Effector memory CD8-positive, alpha-beta T cell (primary cell): ENCODE measurements at regions not wholly inside any gene's neighbourhood (a gene's known extent, or its start where the extent isn't known, plus 50 kb on each side); places are given as distances from the start of the nearest gene placed in this dataset.
"Not testable (repeated sequence)": the region's sequence is repeated elsewhere in the genome, so short reads cannot be mapped to it uniquely, and the experiment has no call there.

Experiments used
- ATAC-seq: fragments of 150-1000 bp; cut with Tn5 transposase; replicated peaks from 2 replicates; pipeline ENCODE4 v1.10.0; 2021; ENCODE audit warnings: mild to moderate bottlenecking, moderate library complexity
- DNase-seq, 3 experiments: peaks; one replicate each; pipeline ENCODE4 v3.0.0; 2021
- H3K27ac Mint-ChIP-seq, 2 donors: one replicate each; pipeline ENCODE4 v1.8.0; 2022; ENCODE audit warnings: mild to moderate bottlenecking in 2 of 2, mixed read lengths in 2 of 2, moderate library complexity in 2 of 2
- H3K27me3 Mint-ChIP-seq, 2 donors: one replicate each; pipeline ENCODE4 v1.8.0; 2022; ENCODE audit warnings: mixed read lengths in 2 of 2
- H3K36me3 Mint-ChIP-seq: one replicate; pipeline ENCODE4 v1.8.0; 2022; ENCODE audit warnings: mild to moderate bottlenecking, moderate library complexity, mixed read lengths; ENCODE audit not compliant: insufficient read depth
- H3K4me1 Mint-ChIP-seq, 2 donors: one replicate each; pipeline ENCODE4 v1.8.0; 2022; ENCODE audit warnings: low read depth in 2 of 2, mixed read lengths in 2 of 2
- H3K4me3 Mint-ChIP-seq, 2 donors: one replicate each; pipeline ENCODE4 v1.8.0; 2022; ENCODE audit warnings: mild to moderate bottlenecking in 2 of 2, mixed read lengths in 2 of 2, moderate library complexity in 2 of 2
- H3K9me3 Mint-ChIP-seq, 2 donors: one replicate each; pipeline ENCODE4 v1.8.0; 2022; ENCODE audit warnings: mixed read lengths in 2 of 2

DNA sequence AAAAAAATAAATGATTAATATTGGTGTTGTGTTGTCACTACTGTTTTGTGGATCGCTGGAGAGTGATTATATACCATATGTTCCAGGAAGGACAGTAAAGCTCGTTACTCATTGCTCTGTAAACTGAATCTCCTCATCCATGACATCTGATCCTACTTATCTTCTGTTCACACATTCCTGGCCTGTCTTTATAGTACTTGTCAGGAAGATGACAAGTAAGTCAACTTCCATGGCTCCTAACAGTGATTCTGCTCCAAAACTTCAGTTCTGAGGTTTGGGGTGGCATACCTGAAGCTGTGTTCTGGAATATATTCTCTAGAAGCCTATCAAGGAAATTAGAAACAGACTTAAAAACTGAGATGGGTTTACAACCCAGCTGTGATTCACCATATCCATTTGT, 288.9 kb downstream of the ZBBX start:
- H3K4me1 Mint-ChIP-seq: no peaks in the 10 kb centered on the region
- no peaks in the 10 kb centered on the region for H3K36me3 Mint-ChIP-seq
- H3K27me3 Mint-ChIP-seq: no peaks in the 10 kb centered on the region
- H3K4me3 Mint-ChIP-seq: no peak overlapping the region
- no peak for DNase-seq
- no peak for ATAC-seq
- H3K9me3 Mint-ChIP-seq: no peaks in the 10 kb centered on the region
- H3K27ac Mint-ChIP-seq: no peak overlapping the region

GRCh38 chr3:167084545-167084944, 295.6 kb downstream of the ZBBX start:
- no peak overlapping the region for H3K27ac Mint-ChIP-seq
- peaks cover 0 to 2% of the 10 kb centered on the region in 2 donors for H3K9me3 Mint-ChIP-seq
- no peak overlapping the region for H3K4me3 Mint-ChIP-seq
- no peaks in the 10 kb centered on the region for H3K27me3 Mint-ChIP-seq
- no peaks in the 10 kb centered on the region for H3K4me1 Mint-ChIP-seq
- ATAC-seq: no peak
- no peaks in the 10 kb centered on the region for H3K36me3 Mint-ChIP-seq
- DNase-seq: no peak

DNA sequence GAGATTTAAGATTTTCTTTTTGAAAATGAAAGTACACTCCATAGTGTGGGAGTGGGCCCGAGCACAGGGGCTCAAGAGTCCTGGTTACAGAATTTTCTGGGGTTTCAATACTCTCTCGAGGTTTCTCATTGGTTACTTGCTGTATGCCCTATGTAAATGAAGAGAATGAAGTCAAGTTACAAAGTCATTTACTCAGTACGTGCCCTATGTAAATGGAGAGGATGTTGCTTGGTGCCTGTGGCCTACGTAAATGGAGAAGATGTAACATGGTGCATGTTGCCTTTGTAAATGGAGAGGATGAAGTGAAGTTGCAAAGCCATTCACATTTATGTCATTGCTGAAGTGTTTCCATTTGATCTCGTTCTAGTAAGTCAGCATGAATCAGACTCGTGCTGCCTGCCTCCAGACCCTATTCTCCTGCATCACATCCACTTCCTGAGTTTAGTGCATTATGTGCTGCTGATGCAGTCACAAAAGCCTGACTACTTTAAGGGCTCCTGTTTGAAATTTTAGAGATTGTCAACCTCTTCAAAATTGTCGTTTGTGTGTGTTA, 302.0 kb downstream of the ZBBX start:
- DNase-seq (no peak), ATAC-seq (no peak)
- Mint-ChIP-seq H3K4me1 (no peaks in the 10 kb centered on the region), H3K27ac (no peak overlapping the region), H3K36me3 (no peaks in the 10 kb centered on the region), H3K27me3 (no peaks in the 10 kb centered on the region), H3K4me3 (no peak overlapping the region), H3K9me3 (peaks cover 0 to 2% of the 10 kb centered on the region in 2 donors)

- H3K4me3 Mint-ChIP-seq: no peak overlapping the region
- peaks cover 4 to 7% of the 10 kb centered on the region in 2 donors for H3K9me3 Mint-ChIP-seq
- H3K36me3 Mint-ChIP-seq: no peaks in the 10 kb centered on the region
- no peak for ATAC-seq
- H3K27me3 Mint-ChIP-seq: no peaks in the 10 kb centered on the region
- DNase-seq: no peak
- no peak overlapping the region for H3K27ac Mint-ChIP-seq
- peaks cover 0 to 1% of the 10 kb centered on the region in 2 donors for H3K4me1 Mint-ChIP-seq
These were observed 312.3 kb downstream of the ZBBX start for GRCh38 chr3:167067787-167068161.

GRCh38 chr3:167066977-167067786, 312.9 kb downstream of the ZBBX start:
- H3K27ac Mint-ChIP-seq: no peak overlapping the region
- no peak for DNase-seq
- H3K4me1 Mint-ChIP-seq: peaks cover 0 to 1% of the 10 kb centered on the region in 2 donors
- H3K9me3 Mint-ChIP-seq: peaks cover 4 to 7% of the 10 kb centered on the region in 2 donors
- H3K27me3 Mint-ChIP-seq: no peaks in the 10 kb centered on the region
- no peaks in the 10 kb centered on the region for H3K36me3 Mint-ChIP-seq
- H3K4me3 Mint-ChIP-seq: no peak overlapping the region
- ATAC-seq: no peak

DNA sequence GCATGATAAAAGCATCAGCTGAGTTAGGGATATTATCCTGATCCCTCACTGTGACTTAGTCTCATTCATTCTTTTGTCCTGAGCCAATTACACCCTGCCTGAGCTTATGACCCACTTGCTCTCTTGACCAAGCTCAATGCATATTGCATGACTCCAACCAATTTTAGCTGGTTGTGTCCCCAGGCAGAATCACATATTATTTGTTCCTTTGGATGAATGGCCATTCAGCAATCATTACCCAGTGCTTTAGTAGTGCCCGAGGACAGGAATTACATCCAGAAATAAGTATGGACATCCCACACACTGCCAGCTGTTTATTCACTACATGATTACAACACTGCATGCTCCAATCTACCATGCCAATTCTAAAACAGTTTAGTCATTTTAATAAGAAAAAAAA, 322.5 kb downstream of the ZBBX start:
- Mint-ChIP-seq H3K36me3 (no peaks in the 10 kb centered on the region), H3K4me3 (no peak overlapping the region), H3K27ac (no peak overlapping the region), H3K9me3 (peaks cover 0 to 2% of the 10 kb centered on the region in 2 donors), H3K27me3 (no peaks in the 10 kb centered on the region), H3K4me1 (no peaks in the 10 kb centered on the region)
- no peak for ATAC-seq
- DNase-seq: no peak

GRCh38 chr3:167054926-167055325, 325.2 kb downstream of the ZBBX start:
- Mint-ChIP-seq H3K36me3 (no peaks in the 10 kb centered on the region), H3K27ac (no peak overlapping the region), H3K4me3 (no peak overlapping the region)

GRCh38 chr3:167051421-167051820, 328.7 kb downstream of the ZBBX start:
- ATAC-seq: no peak
- Mint-ChIP-seq H3K9me3 (peaks cover 6 to 7% of the 10 kb centered on the region in 2 donors), H3K4me1 (no peaks in the 10 kb centered on the region), H3K36me3 (no peaks in the 10 kb centered on the region), H3K4me3 (no peak overlapping the region), H3K27me3 (no peaks in the 10 kb centered on the region), H3K27ac (no peak overlapping the region)
- DNase-seq: no peak

More at GRCh38 chr3:167054926-167055325, 325.2 kb downstream of the ZBBX start:
- H3K27me3 Mint-ChIP-seq: no peaks in the 10 kb centered on the region
- DNase-seq (no peak), ATAC-seq (no peak)
- no peaks in the 10 kb centered on the region for H3K4me1 Mint-ChIP-seq
- peaks cover 0 to 2% of the 10 kb centered on the region in 2 donors for H3K9me3 Mint-ChIP-seq

DNA sequence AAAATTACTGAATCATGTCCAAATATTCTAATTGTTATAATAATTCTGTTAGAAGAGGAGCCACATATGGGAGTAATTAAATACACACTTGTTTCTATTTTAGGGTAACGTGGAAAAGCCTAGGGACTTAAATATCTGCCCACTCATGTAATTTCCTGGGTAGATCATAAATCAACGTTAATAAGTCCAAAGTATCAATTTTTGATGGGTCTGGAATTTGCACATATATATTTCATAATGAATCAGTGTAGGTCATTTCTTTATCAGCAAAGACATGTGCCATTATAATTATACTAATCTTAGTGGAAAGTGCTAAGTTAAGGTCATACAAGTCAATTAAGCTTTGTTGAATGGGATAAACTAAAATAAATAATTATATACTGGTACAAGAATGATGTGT, 346.2 kb downstream of the ZBBX start:
- DNase-seq: no peak
- Mint-ChIP-seq H3K4me1 (no peaks in the 10 kb centered on the region), H3K9me3 (peaks cover 5 to 7% of the 10 kb centered on the region in 2 donors), H3K36me3 (no peaks in the 10 kb centered on the region), H3K4me3 (no peak overlapping the region), H3K27me3 (no peaks in the 10 kb centered on the region), H3K27ac (no peak overlapping the region)
- ATAC-seq: no peak

GRCh38 chr3:167032267-167032876, 347.7 kb downstream of the ZBBX start:
- DNase-seq (no peak), ATAC-seq (no peak)
- H3K36me3 Mint-ChIP-seq: no peaks in the 10 kb centered on the region
- H3K9me3 Mint-ChIP-seq: peaks cover 6 to 7% of the 10 kb centered on the region in 2 donors
- no peaks in the 10 kb centered on the region for H3K27me3 Mint-ChIP-seq
- H3K4me1 Mint-ChIP-seq: no peaks in the 10 kb centered on the region
- H3K27ac Mint-ChIP-seq: no peak overlapping the region
- no peak overlapping the region for H3K4me3 Mint-ChIP-seq

- H3K27ac Mint-ChIP-seq: no peak overlapping the region
- ATAC-seq: no peak
- no peaks in the 10 kb centered on the region for H3K27me3 Mint-ChIP-seq
- peaks cover 6 to 7% of the 10 kb centered on the region in 2 donors for H3K9me3 Mint-ChIP-seq
- H3K36me3 Mint-ChIP-seq: no peaks in the 10 kb centered on the region
- no peak overlapping the region for H3K4me3 Mint-ChIP-seq
- DNase-seq: no peak
- H3K4me1 Mint-ChIP-seq: no peaks in the 10 kb centered on the region
These were observed 348.6 kb downstream of the ZBBX start for GRCh38 chr3:167031364-167032049.

GRCh38 chr3:167030082-167030725, 349.9 kb downstream of the ZBBX start:
- H3K4me1 Mint-ChIP-seq: no peaks in the 10 kb centered on the region

DNA sequence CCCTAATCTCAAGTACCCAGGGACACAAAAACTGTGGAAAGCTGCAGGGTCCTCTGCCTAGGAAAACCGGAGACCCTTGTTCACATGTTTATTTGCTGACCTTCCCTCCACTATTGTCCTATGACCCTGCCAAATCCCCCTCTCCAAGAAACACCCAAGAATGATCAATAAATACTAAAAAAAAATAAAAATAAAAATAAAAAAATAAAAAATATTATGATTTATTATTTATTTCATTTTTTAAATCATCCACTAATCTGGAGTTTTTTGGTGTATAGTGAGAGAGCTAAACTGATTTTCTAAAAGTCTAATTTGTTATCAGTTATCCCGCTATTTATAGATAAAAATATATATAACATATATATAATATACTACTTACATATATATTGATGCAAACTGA, 360.6 kb downstream of the ZBBX start:
- H3K4me1 Mint-ChIP-seq, H3K36me3 Mint-ChIP-seq, H3K27ac Mint-ChIP-seq, H3K27me3 Mint-ChIP-seq, H3K9me3 Mint-ChIP-seq, ATAC-seq, H3K4me3 Mint-ChIP-seq, DNase-seq: not testable (repeated sequence)

More at GRCh38 chr3:167030082-167030725, 349.9 kb downstream of the ZBBX start:
- Mint-ChIP-seq H3K27me3 (no peaks in the 10 kb centered on the region), H3K4me3 (no peak overlapping the region), H3K36me3 (no peaks in the 10 kb centered on the region), H3K27ac (no peak overlapping the region), H3K9me3 (peaks cover 6 to 7% of the 10 kb centered on the region in 2 donors)
- ATAC-seq (no peak), DNase-seq (no peak)
